Activated naive CD4-positive, alpha-beta T cell treated with anti-CD3 and anti-CD28 coated beads, Interleukin-2, amount 50 U/mL, for 72 hours (primary cell): ENCODE measurements at regions not wholly inside any gene's neighbourhood (a gene's known extent, or its start where the extent isn't known, plus 50 kb on each side); places are given as distances from the start of the nearest gene placed in this dataset.
A peak's percentile ranks its signal among the peaks of the same experiment; 100 is the strongest.

Experiments used
- ATAC-seq, 2 donors: fragments of 150-1000 bp; cut with Tn5 transposase; 2 replicates each; pipeline ENCODE4 v1.10.0; 2021; ENCODE audit warnings: mild to moderate bottlenecking in 2 of 2, moderate library complexity in 2 of 2
- DNase-seq, 2 donors: peaks; one replicate each; pipeline ENCODE4 v3.0.0; 2021 to 2022; ENCODE audit warnings: low spot score in 2 of 2
- H3K27ac Mint-ChIP-seq, 2 donors: one replicate each; pipeline ENCODE4 v1.8.0; 2022; ENCODE audit warnings: mild to moderate bottlenecking in 2 of 2, mixed read lengths in 2 of 2
- H3K36me3 Mint-ChIP-seq, 2 donors: one replicate each; pipeline ENCODE4 v1.8.0; 2022; ENCODE audit warnings: mixed read lengths in 2 of 2
- H3K9me3 Mint-ChIP-seq, 2 donors: one replicate each; pipeline ENCODE4 v1.8.0; 2022; ENCODE audit warnings: mixed read lengths in 2 of 2

DNA sequence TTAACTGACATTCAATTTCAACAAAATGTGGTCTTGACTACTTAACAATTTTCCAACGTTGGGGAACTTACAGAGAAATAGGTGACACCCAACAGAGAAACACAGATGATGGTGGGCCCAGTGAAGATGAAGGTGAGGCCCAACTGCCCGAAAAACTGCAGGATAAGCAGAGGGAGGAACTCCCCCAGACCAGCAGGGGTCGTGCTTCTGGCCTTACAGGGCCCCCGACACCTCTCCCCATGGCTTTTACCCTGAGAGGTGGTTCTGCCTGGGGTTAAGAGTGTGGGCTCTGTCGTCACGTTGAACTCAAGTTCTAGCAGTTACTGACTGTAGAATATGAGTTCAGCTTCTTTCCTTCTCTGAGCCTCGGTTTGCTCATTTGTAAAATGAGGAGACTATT, 119.5 kb upstream of the SMIM21 start:
- H3K36me3 Mint-ChIP-seq = no peaks in the 10 kb centered on the region
- no peak overlapping the region for H3K27ac Mint-ChIP-seq
- DNase-seq (no peak), ATAC-seq (no peak)
- H3K9me3 Mint-ChIP-seq = no peaks in the 10 kb centered on the region

DNA sequence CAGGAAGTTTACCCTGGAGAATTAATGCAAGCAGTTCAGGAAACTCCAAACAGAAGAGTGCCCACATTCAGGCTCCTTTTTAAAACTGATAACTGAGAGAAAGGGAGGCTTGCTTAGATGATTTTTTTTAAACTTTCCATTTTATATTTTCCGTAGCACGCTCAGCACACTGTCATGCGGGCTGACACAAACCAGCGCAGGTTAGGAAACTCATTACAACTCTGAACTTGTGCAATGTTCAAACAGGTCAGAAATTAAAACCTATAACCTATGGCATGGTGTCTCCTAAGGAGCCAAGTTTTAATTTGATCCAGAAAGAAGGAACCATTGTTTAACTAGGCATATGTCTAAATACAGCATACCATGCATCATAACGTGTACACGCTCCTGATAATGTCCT, 117.7 kb upstream of the SMIM21 start:
- Mint-ChIP-seq H3K36me3 (no peaks in the 10 kb centered on the region), H3K9me3 (no peaks in the 10 kb centered on the region), H3K27ac (no peak overlapping the region)
- DNase-seq (no peak), ATAC-seq (no peak)

DNA sequence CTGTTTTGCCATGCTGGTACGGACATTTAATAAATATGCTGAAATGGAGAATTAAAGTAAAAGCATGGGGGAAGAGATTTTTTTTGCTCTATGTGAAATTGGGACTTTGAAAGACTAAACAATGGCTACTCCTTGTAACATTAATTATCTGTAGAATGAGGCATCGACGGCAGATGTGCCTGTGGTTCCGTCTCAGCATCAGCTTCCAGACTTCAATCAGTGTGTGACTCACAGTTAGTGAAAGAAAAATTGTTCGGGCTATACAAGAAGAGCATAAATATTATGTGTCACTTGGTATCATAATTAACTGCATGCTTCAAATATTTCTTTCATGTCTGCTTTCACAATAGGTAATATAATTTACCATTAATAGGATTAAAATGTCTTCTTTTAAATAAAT, 117.0 kb upstream of the SMIM21 start:
- ATAC-seq (peak in 1 of 2 donors; percentile 68), DNase-seq (no peak)
- Mint-ChIP-seq H3K9me3 (no peaks in the 10 kb centered on the region), H3K36me3 (no peaks in the 10 kb centered on the region), H3K27ac (no peak overlapping the region)

DNA sequence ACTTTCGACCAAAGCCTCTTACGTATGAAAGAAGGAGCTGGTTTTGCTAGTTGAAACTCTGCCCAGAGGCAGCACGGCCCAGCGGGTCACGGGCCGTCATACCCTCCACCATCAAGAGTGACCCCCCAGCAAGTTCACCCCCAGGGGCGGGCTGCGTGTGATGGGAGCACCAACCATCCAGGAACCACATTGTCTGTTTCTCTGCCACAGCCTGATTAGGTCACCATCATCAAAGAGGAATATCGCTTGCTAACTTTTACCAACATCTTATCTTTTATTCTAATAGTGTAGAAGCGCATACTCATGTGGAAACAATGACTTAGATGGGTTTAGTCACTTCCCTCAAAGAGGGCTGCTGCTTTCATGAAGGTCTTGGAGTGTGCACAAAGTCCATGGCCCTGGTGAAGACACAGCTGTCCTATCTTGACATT, 116.6 kb upstream of the SMIM21 start:
- Mint-ChIP-seq H3K9me3 (no peaks in the 10 kb centered on the region), H3K36me3 (no peaks in the 10 kb centered on the region), H3K27ac (no peak overlapping the region)
- ATAC-seq (peak in 1 of 2 donors; percentile 75), DNase-seq (no peak)

DNA sequence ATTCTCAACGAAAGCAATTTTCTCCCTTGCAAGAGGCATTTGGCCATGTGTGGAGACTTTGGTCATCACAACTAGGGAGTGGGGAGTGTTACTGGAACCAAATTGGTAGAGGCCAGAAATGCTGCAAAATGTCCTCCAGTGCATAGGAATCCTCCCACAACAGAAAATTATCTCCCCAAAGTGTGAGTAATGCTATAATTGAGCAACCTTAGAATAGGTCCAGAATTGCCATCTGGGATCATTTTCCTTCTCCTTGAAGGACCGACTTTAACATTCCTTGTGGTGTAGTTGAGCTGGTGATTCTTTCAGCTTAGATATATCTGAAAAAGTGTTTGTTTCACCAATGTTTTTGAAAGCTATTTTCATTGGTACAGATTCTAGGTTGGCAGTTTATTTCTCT, 111.2 kb upstream of the SMIM21 start:
- ATAC-seq = no peak
- no peak for DNase-seq
- H3K36me3 Mint-ChIP-seq = no peaks in the 10 kb centered on the region
- no peak overlapping the region for H3K27ac Mint-ChIP-seq
- H3K9me3 Mint-ChIP-seq = no peaks in the 10 kb centered on the region

DNA sequence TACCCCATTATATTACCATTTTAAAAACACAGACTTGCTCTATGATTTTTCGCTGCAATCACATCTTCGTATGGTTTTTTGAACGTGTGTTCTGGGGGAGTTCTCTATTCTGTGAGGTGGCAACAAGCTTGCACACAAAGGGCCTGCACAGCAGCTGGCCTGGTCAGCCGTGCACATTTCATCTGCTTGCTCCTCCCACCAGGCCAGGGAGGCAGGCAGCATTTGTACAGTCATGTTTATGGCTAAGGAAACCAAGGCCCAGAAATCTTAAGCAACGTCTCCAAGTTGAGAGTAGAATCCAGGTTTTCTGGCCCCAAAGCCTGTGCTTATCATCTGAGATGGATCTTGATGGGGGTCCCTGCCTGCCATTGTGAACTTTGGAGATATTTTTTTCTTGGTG, 106.4 kb upstream of the SMIM21 start:
- ATAC-seq (no peak), DNase-seq (no peak)
- Mint-ChIP-seq H3K27ac (no peak overlapping the region), H3K36me3 (no peaks in the 10 kb centered on the region), H3K9me3 (no peaks in the 10 kb centered on the region)

DNA sequence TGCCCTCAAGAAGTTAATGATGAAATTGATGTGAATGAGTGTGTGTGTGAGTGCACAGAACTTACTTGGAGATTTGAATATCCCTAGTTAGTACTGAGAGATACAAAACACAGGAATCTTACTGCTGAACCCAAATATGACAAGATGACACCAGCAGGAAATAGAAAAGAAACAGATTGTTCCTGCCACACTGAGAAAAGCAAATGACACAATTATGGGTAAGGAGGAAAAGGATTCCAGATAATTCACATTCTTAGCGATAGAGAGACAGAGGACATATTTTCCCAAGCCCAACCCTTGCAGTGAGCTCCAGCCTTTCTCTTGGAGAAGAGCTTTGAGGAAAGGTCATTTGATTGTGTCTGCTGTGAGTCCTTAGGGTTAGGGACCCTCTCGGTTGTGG, 105.7 kb upstream of the SMIM21 start:
- H3K9me3 Mint-ChIP-seq = no peaks in the 10 kb centered on the region
- DNase-seq (no peak), ATAC-seq (no peak)
- no peaks in the 10 kb centered on the region for H3K36me3 Mint-ChIP-seq
- no peak overlapping the region for H3K27ac Mint-ChIP-seq

DNA sequence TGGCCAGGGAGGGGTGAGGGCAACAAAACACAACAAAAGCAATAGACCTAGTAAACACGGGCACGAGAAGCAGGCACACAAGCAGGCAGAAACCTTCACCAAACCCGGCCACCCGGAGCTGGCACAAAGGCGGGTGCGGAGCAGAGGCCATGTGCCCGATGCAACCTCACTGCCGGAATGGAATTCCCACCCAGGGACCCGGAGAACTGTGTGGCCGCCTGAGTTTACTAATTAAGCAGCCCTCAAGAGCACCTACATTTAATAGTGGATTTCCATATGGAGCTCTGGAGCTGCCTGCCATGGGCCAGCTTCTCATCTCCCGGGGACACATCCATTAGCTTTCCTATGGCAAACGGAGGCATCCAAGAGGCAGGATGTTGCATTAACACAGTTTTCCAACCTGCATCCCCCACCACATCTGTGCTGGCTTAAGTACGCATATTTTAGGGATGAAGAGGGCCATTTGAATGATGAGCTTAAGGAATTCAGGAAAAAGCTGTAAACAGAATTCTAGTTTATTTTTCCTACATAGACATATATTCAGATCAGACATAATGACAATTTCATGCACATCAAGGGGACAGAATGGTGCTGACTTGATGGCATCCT, 104.5 kb upstream of the SMIM21 start:
- Mint-ChIP-seq H3K9me3 (no peaks in the 10 kb centered on the region), H3K36me3 (no peaks in the 10 kb centered on the region), H3K27ac (no peak overlapping the region)
- no peak for DNase-seq
- no peak for ATAC-seq

DNA sequence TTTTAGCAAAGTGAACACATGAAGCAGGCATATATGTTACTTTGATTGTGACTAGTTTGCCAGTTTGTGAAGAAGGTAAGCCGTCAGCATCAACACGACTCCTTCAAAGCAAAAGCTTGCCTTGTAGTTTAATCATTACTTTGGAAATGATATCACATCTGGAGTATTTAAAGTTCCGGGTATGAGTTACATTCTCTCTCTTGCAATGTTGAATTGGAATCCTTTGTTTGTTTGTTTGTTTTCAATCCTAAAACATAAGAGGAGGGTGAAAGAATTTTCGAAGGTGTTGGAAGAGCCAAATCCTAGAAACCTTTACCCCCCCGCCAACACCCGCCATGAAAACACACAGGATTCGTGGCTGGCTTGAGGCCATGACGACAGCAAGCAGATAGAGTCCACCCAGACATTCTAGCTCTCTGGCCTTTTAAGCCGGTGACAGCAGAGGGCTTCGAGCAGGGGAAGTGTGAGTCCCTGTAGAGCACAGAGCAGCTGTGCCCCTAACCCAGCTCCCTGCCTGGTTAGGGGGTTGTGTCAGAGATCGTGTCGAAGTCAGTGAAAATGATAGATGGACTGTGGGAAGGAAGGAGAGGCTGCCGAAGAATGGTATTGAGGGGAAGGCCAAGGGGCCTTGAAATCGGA, 103.8 kb upstream of the SMIM21 start:
- ATAC-seq (no peak), DNase-seq (no peak)
- Mint-ChIP-seq H3K36me3 (no peaks in the 10 kb centered on the region), H3K27ac (no peak overlapping the region), H3K9me3 (no peaks in the 10 kb centered on the region)

DNA sequence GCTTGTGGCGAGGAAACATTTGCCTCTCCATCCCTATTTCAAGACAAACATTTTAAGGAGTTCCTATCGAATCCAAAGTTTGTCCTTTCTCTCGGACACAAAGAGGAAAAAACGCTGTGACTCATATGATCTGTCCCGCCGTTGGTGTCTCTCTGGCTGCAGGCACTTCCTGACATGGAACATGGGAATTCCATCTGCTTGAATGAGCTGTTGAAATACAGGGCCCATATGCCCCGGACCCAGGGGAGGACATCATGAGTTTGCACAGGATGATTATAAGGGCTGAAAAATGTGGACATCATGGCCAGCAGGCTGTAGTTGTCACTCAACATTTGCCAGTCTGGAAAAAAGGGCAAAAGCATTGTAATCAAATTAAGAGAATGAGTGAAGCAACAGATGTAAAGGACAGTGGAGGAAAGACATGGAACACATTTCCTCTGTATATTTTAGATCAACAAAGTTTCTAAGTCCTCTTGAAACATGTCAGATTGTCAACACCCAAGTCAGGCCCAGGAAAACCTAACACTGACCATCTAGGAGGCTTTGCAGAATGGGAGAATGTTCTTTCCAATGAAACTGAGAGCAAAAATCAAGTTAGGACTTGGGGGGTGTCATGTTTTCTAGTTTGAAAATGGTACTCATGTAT, 103.2 kb upstream of the SMIM21 start:
- no peaks in the 10 kb centered on the region for H3K9me3 Mint-ChIP-seq
- no peak for DNase-seq
- no peaks in the 10 kb centered on the region for H3K36me3 Mint-ChIP-seq
- H3K27ac Mint-ChIP-seq = no peak overlapping the region
- ATAC-seq = no peak

DNA sequence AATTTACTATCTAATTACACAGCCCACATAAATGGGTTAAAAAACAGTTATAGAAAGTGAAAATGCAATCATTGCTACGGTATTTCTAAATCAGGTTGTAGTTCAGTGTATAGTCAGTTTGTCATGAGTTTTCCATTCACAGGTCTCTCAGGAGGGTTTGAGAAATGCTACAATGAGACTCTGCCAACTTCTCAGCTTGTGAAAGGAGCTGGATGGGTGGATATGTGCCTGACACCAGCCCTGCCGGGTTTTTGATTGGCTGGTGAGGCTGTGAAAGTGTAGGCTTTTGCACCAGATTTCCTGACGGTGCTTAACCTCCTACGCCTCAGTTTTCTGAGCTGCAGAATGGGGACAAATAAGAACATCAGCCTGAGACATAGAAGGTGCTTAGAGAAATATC, 102.6 kb upstream of the SMIM21 start:
- no peak for DNase-seq
- no peak for ATAC-seq
- Mint-ChIP-seq H3K27ac (no peak overlapping the region), H3K9me3 (no peaks in the 10 kb centered on the region), H3K36me3 (no peaks in the 10 kb centered on the region)

DNA sequence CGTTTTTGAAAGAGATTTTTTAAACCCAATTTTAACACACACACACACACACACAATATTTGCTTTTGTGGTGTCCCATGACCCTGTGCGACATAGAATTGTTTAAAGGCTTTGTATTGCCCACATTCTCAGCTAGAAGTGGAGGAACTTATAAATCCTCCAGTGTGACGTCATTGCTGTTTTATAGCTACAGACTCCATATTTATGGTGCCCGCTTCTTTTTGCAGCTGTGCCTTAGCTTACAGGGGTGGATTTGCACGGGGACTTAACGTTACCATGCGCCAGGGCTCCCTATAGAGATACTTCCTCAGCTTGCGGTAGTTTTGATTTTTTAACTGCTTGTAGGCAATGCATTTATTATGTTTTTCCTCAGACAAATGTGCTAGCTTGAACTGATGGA, 101.9 kb upstream of the SMIM21 start:
- Mint-ChIP-seq H3K9me3 (no peaks in the 10 kb centered on the region), H3K27ac (no peak overlapping the region), H3K36me3 (no peaks in the 10 kb centered on the region)
- ATAC-seq (no peak), DNase-seq (no peak)

DNA sequence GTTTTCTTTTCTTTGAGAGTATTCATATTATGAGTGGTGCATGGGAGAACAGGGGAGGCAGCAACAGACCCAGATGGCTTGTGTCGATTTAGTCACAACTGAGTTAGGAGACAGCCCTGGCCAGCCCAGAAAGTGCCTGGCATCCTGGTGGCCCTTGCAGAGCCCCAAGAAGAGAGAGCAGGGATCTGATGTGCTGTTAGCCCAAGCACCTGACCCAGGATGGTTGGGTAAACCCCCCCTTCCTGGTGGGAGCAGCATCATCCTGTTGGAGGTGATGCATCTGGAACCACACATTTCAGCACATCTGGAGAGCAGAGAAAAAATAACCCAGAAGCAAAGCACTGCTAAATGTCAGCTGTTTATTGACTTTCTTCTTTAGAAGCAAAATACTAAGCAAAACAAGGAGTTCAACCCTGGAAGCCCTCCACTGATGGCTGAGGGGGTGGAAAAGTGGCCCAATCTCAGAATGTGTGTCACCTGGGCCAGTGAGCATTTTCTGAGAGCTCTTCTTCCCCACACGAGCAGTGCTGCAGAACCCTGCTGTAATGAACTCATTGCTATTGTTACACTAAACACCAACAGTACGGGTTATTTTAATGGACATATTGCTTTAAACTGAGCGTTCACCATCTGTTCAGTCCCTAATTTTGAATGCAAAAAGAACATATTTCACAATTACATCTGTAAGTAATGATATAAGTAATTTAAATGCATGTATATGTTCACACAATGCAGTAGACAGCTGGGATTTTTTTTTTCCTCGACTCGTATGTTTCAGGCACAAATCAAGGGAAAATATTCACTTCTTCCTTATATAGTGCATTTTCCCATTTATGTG, 100.6 kb upstream of the SMIM21 start:
- no peaks in the 10 kb centered on the region for H3K36me3 Mint-ChIP-seq
- no peaks in the 10 kb centered on the region for H3K9me3 Mint-ChIP-seq
- ATAC-seq (no peak), DNase-seq (no peak)
- H3K27ac Mint-ChIP-seq = no peak overlapping the region

DNA sequence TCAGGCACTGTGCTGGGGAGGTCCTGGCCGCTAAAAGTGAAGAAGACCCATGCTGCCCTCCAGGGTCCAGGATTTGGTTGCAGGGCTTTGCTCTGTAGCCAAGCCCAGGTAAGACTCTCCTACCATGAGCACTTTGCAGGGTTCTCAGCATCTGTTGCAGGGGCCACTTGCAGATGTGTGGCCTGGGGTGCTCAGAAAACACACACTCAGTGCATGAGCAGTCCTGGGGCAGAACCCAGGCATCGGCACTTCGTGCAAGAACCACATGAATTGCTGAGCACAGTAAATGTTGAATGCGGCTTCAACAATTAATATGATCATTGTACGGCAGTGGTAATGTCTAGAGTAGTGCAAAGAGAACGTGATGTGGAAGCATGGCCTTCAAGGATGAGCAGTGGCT, 98.5 kb upstream of the SMIM21 start:
- no peaks in the 10 kb centered on the region for H3K36me3 Mint-ChIP-seq
- H3K27ac Mint-ChIP-seq = no peak overlapping the region
- ATAC-seq = no peak
- H3K9me3 Mint-ChIP-seq = no peaks in the 10 kb centered on the region
- no peak for DNase-seq

DNA sequence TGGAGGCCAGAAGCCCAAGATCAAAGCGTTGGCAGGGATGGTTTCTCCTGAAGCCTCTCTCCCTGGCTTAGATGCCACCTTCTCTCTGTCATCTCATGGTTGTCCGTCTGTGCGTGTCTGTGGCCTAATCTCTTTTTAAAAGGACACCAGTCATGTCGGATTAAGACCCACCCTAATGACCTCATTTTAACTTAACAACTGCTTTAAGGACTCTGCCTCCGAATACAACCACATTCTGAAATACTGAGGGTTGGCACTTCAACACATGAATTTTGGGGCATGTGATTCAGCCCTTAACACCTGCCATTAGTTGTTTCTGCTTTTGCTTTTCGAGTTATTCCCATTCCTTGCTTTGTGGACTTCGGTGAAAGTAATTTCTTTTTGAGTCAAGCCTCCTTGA, 97.8 kb upstream of the SMIM21 start:
- ATAC-seq = no peak
- H3K36me3 Mint-ChIP-seq = no peaks in the 10 kb centered on the region
- DNase-seq = no peak
- H3K9me3 Mint-ChIP-seq = no peaks in the 10 kb centered on the region
- no peak overlapping the region for H3K27ac Mint-ChIP-seq

DNA sequence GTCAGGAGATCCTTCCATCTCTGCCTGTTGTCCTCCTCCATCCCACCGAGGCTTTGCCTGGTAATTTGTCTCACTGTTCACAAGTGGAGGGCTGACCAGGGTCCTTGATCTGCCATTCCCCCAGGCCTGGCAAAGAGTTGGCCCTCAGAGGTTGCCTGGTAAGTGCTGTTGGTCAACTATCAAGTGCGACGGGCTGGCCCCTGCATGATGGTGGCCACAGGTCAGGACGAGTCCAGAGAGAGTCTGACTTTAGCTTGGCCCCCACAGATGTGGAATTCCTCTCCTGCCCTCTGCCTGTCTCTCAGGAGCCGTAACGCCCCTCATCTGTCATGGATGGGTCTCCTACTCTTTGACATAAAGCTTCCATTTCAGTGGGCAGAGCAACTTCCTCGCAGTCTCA, 97.3 kb upstream of the SMIM21 start:
- H3K36me3 Mint-ChIP-seq = no peaks in the 10 kb centered on the region
- no peak overlapping the region for H3K27ac Mint-ChIP-seq
- ATAC-seq = no peak
- no peaks in the 10 kb centered on the region for H3K9me3 Mint-ChIP-seq
- no peak for DNase-seq

DNA sequence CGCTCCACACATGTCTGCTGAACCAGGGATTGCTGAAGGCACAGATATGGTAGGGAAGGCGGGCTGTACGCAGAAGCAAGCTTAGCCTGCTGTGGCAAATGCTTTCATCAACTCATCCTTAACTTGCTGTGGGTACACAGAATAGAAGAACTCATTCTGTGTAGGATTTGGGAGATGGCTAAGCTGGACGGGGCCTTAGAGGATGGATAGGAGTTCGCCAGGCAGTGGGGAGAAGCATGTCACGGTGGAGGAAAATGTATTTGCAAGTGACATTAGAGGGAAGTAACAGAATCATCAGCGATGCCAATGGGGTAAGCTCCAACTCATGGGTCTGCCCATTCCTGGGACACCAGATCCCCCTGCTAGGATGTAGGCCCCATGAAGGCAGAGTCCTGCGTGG, 96.7 kb upstream of the SMIM21 start:
- H3K27ac Mint-ChIP-seq = no peak overlapping the region
- no peaks in the 10 kb centered on the region for H3K36me3 Mint-ChIP-seq
- no peak for DNase-seq
- no peaks in the 10 kb centered on the region for H3K9me3 Mint-ChIP-seq
- ATAC-seq = no peak
